Adipocyte (in vitro differentiated cells): ENCODE measurements at regions not wholly inside any gene's neighbourhood (a gene's known extent, or its start where the extent isn't known, plus 50 kb on each side); places are given as distances from the start of the nearest gene placed in this dataset.
"Not testable (repeated sequence)": the region's sequence is repeated elsewhere in the genome, so short reads cannot be mapped to it uniquely, and the experiment has no call there.

ENCODE experiments used
- DNase-seq: peaks from one replicate; pipeline ENCODE4 v3.0.0-alpha.2; 2015; ENCODE audit warnings: low read depth
- H3K27me3 ChIP-seq: replicated peaks from 2 replicates; pipeline ENCODE4 v1.7.0; 2013; ENCODE audit warnings: mild to moderate bottlenecking, low read length, moderate library complexity; ENCODE audit not compliant: control insufficient read depth, insufficient read depth
- H3K36me3 ChIP-seq: 2 replicates; pipeline ENCODE4 v1.7.0; 2013; ENCODE audit warnings: low read length, mild to moderate bottlenecking, moderate library complexity; ENCODE audit not compliant: control insufficient read depth, insufficient read depth, severe bottlenecking
- H3K4me1 ChIP-seq: 2 replicates; pipeline ENCODE4 v1.7.0; 2013; ENCODE audit warnings: mild to moderate bottlenecking, low read length, moderate library complexity; ENCODE audit not compliant: control insufficient read depth, insufficient read depth
- H3K4me3 ChIP-seq: 2 replicates; pipeline ENCODE4 v1.7.0; 2013; ENCODE audit warnings: mild to moderate bottlenecking, low read length, moderate library complexity
- H3K9ac ChIP-seq: 2 replicates; pipeline ENCODE4 v1.7.0; 2013; ENCODE audit warnings: mild to moderate bottlenecking, low read length, moderate library complexity
- H3K9me3 ChIP-seq: 2 replicates; pipeline ENCODE4 v1.7.0; 2013; ENCODE audit warnings: mild to moderate bottlenecking, low read length, moderate library complexity; ENCODE audit not compliant: control insufficient read depth

GRCh38 chr13:56687131-56687530 lies 453.6 kb upstream of the PRR20A start:
- DNase-seq = no peak

GRCh38 chr13:56697011-56697410 lies 443.7 kb upstream of the PRR20A start:
- H3K9me3 ChIP-seq = no peaks in the 10 kb centered on the region
- no peaks in the 10 kb centered on the region for H3K36me3 ChIP-seq
- no peak overlapping the region for H3K9ac ChIP-seq
- H3K27me3 ChIP-seq = no peaks in the 10 kb centered on the region
- no peak for DNase-seq
- H3K4me1 ChIP-seq = no peaks in the 10 kb centered on the region
- no peak overlapping the region for H3K4me3 ChIP-seq

More at GRCh38 chr13:56687131-56687530, 453.6 kb upstream of the PRR20A start:
- Histone ChIP-seq H3K36me3 (no peaks in the 10 kb centered on the region), H3K4me1 (no peaks in the 10 kb centered on the region), H3K9me3 (no peaks in the 10 kb centered on the region), H3K27me3 (no peaks in the 10 kb centered on the region), H3K9ac (no peak overlapping the region), H3K4me3 (no peak overlapping the region)

- H3K36me3 ChIP-seq = no peaks in the 10 kb centered on the region
- no peaks in the 10 kb centered on the region for H3K9me3 ChIP-seq
- no peaks in the 10 kb centered on the region for H3K4me1 ChIP-seq
- no peak for DNase-seq
- no peak overlapping the region for H3K4me3 ChIP-seq
- no peak overlapping the region for H3K9ac ChIP-seq
- H3K27me3 ChIP-seq = no peaks in the 10 kb centered on the region
Observed at GRCh38 chr13:56700324-56700723, 440.4 kb upstream of the PRR20A start.

- H3K9me3 ChIP-seq = no peaks in the 10 kb centered on the region
- no peak overlapping the region for H3K9ac ChIP-seq
- H3K27me3 ChIP-seq = no peaks in the 10 kb centered on the region
- no peak overlapping the region for H3K4me3 ChIP-seq
- no peaks in the 10 kb centered on the region for H3K36me3 ChIP-seq
- DNase-seq = no peak
- H3K4me1 ChIP-seq = no peaks in the 10 kb centered on the region
Observed at GRCh38 chr13:56706485-56706884, 434.2 kb upstream of the PRR20A start.

GRCh38 chr13:56713656-56714055 lies 427.1 kb upstream of the PRR20A start:
- H3K9me3 ChIP-seq = no peaks in the 10 kb centered on the region
- no peak overlapping the region for H3K4me3 ChIP-seq
- H3K36me3 ChIP-seq = no peaks in the 10 kb centered on the region
- no peaks in the 10 kb centered on the region for H3K27me3 ChIP-seq
- DNase-seq = no peak
- H3K4me1 ChIP-seq = no peaks in the 10 kb centered on the region
- no peak overlapping the region for H3K9ac ChIP-seq

- Histone ChIP-seq H3K4me3 (no peak overlapping the region), H3K9me3 (peaks cover 3% of the 10 kb centered on the region), H3K4me1 (no peaks in the 10 kb centered on the region), H3K36me3 (no peaks in the 10 kb centered on the region), H3K27me3 (no peaks in the 10 kb centered on the region), H3K9ac (no peak overlapping the region)
- DNase-seq = no peak
Observed at GRCh38 chr13:56718791-56719190, 421.9 kb upstream of the PRR20A start.

- no peaks in the 10 kb centered on the region for H3K36me3 ChIP-seq
- H3K4me3 ChIP-seq = no peak overlapping the region
- H3K9ac ChIP-seq = no peak overlapping the region
- DNase-seq = no peak
- no peaks in the 10 kb centered on the region for H3K27me3 ChIP-seq
- no peaks in the 10 kb centered on the region for H3K4me1 ChIP-seq
- peaks cover 3% of the 10 kb centered on the region for H3K9me3 ChIP-seq
Observed at GRCh38 chr13:56720841-56721240, 419.9 kb upstream of the PRR20A start.

- DNase-seq = no peak
- Histone ChIP-seq H3K4me1 (no peaks in the 10 kb centered on the region), H3K36me3 (no peaks in the 10 kb centered on the region), H3K9ac (no peak overlapping the region), H3K9me3 (no peaks in the 10 kb centered on the region), H3K27me3 (no peaks in the 10 kb centered on the region), H3K4me3 (no peak overlapping the region)
Observed at GRCh38 chr13:56735537-56735942, 405.2 kb upstream of the PRR20A start.

GRCh38 chr13:56736966-56737365 lies 403.8 kb upstream of the PRR20A start:
- no peak overlapping the region for H3K4me3 ChIP-seq
- no peaks in the 10 kb centered on the region for H3K27me3 ChIP-seq
- H3K4me1 ChIP-seq = no peaks in the 10 kb centered on the region
- H3K9me3 ChIP-seq = no peaks in the 10 kb centered on the region
- no peaks in the 10 kb centered on the region for H3K36me3 ChIP-seq
- no peak for DNase-seq
- H3K9ac ChIP-seq = no peak overlapping the region

- Histone ChIP-seq H3K4me3 (no peak overlapping the region), H3K36me3 (no peaks in the 10 kb centered on the region), H3K9me3 (peaks cover 3% of the 10 kb centered on the region), H3K9ac (no peak overlapping the region), H3K27me3 (no peaks in the 10 kb centered on the region), H3K4me1 (peaks cover 3% of the 10 kb centered on the region)
- no peak for DNase-seq
Observed at GRCh38 chr13:56752636-56753035, 388.1 kb upstream of the PRR20A start.

GRCh38 chr13:56755181-56755935 lies 385.4 kb upstream of the PRR20A start:
- Histone ChIP-seq H3K27me3 (no peaks in the 10 kb centered on the region), H3K4me1 (peaks cover 3% of the 10 kb centered on the region), H3K4me3 (peak overlapping the region; percentile 61), H3K9ac (peak overlapping the region; percentile 17), H3K36me3 (no peaks in the 10 kb centered on the region), H3K9me3 (peaks cover under 1% of the 10 kb centered on the region)
- no peak for DNase-seq

- not testable (repeated sequence) for DNase-seq, H3K4me1 ChIP-seq, H3K4me3 ChIP-seq, H3K27me3 ChIP-seq, H3K9ac ChIP-seq, H3K36me3 ChIP-seq
- H3K9me3 ChIP-seq = peaks cover 10% of the 10 kb centered on the region
Observed at GRCh38 chr13:56763333-56763732, 377.4 kb upstream of the PRR20A start.
